DMS 273 (cell line): ENCODE measurements at regions not wholly inside any gene's neighbourhood (a gene's known extent, or its start where the extent isn't known, plus 50 kb on each side); places are given as distances from the start of the nearest gene placed in this dataset.

Experiments
- DNase-seq: peaks from one replicate; lab custom pipeline; 2025; ENCODE audit not compliant: unreplicated experiment; lab: John Stamatoyannopoulos, UW

DNA sequence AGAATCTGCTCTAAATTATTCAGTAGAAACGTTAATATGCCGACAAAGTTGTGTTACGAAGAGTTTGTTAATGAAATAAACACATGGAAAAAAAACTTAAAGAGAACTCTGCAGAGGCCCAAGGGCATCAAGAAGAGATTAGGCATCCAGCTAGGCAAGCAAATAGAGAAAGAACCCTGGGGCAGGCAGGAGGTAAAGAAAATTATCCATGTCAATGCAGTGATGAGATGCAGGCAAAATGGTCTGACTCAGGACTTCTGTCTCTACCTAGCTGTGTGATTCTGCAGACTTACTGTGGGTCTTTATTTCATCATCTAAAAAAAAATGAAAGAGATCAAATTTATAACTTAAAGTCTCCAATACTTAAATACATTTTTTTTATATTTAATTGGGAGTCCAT lies 448.0 kb downstream of the HAO1 start:
- no peak for DNase-seq

DNA sequence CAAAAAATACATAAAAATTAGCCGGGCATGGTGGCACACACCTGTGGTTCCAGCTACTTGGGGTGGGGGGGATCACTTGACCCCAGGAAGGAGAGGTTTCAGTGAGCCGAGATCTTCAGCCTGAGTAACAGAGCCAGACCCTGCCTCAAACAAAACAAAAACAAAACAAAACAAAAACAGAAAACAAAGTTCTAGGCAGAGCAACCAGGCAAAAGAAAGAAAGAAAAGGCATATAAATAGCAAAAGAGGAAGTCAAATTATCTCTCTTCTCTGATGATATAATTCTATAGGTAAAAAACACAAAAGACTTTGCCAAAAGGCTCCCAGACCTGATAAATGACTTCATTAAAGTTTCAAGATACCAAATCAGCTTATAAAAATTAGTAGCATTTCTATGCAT lies 446.9 kb downstream of the HAO1 start:
- DNase-seq, result no peak

DNA sequence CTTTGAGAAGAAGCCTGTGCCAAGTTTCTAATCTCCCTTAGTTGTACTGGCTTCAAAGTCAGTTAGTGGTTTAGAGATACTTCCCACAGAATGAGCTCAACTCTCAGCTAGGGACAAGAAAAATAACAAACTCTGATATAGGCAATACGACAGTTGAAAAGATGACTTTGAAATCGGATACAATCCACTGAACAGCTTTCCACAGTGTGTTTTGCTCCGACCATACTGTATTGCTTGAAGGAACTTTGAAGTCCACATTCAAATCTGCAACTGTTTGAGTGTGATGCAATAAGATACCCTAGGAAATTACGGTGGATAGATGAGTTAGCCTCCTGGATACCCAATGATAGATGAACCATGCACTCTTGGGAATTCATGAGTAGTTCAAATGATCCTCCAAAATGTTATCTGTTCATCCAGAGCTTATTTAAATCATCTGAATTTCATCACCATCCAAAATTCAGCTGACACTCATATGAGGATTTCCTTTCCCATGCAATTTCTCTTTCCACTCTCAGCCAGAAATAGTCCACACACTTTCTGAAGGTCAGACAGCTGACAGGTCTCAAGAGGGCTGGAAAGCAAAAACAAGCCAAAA lies 443.8 kb downstream of the HAO1 start:
- no peak for DNase-seq

DNA sequence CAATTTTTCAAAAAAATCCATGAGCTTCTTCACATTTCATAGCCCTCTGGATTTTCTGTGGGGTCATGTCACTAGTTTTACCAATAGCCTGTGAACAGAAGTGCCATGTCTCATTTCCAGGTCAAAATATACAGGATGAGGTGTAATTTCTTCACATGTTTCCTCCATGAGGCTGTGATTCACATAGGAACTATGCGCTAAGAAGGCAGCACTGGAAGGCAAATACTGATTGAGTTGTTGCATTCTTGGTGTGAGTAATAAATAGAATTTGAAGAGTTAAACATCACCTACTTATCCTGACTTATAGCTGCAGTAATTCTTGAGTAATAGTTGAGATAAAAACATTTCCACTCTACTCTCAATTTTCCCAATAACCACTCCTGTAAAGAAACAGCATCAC lies 442.3 kb downstream of the HAO1 start:
- no peak for DNase-seq

DNA sequence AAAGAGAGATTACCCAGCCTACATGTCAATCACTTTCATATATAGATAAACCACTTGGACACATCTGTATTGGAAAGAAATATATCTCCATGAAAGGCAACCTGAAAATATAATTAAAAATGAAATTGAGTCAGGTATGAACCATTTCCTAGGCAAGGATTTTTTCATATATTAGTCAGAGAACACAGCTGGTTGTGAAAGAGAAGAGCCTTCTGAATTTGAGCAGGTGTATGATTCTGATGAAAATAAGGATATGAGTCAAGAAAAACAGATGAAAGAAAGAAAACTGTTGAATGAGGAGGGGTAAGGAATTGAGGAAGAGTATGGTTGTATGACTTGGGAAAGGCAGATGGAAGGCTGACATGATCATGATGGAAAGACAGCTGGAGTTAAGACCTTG lies 441.1 kb downstream of the HAO1 start:
- DNase-seq, result no peak

DNA sequence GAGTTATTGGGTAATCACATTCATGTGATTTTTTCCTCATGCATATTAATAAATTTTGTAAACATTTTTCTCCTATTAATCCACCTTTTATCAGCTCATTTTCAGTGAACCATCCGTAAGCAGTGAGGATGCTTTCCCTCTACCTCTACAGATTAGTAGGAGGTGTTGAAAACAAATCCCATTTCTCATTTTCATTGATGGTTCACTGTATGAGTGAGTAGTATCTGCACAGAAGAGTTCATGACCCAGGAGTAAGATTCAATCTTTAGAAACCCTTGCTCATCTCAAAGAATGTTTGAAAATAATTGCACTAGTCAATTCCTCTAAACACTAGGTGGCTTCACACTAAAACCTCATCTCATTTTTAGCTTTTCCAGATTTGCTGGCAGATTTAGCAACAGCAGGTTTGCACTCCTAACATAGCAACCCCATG lies 440.0 kb downstream of the HAO1 start:
- DNase-seq, result no peak

DNA sequence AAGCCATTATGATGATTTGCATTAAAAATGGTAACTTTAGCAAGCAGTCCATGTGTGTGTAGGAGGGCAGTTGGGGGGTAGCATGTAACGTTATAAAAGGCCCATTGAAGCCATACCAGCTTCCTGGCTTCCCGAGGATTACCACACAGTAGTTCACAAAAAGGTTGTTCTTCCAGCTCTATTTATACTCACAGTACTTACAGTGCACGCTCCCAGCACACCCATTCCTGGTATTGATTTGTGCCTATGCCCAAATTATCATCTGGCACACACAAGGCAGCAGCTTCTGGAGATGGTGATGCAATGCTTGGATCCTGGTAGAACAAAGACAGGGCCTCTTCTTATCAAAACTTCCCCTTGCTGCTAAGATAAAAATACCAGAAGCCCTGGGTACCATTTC lies 436.8 kb downstream of the HAO1 start:
- no peak for DNase-seq

DNA sequence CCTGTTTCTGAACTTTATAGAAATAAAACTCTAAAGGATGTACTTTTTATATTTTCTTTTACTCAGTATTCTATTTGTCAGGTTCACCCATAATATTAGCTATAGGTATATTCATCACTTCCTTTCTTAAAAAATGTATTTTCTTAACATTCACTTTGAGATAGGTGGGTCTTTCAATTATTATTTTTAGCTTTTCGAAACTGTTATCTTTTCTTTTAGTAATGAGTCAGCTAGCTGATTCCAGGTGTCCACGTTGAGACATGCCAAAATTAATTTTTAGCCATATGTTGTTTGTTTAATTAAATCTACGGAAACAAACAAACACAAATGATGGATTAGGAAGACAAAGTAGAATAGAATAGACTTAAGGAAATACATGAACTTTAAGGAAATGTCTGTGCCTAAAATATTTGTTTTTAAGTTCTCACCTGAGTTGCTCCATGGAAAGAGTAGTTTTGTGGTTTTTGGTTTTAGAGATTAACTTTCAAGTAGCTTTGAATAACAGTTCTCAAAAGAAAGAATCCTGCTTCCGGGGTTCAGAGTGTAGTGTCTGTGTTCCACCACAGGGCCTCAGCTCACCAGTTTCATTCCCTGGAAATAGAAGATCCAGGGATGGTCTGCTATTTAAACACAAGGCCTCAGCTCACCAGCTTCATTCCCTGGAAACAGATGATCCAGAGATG lies 435.0 kb downstream of the HAO1 start:
- no peak for DNase-seq

DNA sequence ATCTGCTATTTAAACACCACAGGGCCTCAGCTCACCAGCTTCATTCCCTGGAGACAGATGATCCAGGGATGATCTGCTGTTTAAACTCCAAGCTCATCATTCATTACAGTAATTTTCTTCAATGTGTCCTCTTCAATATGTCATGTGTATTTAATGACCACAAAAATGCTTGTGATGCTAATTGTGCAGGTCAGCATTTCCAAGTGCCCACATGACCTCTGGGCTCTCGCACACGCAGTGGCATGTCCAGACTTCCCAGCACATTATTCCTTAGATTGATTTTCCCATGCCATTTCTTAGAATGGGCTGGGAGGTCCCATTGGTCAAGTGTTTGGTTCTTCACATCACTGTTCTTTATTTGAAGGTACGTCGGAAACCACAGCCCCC lies 434.4 kb downstream of the HAO1 start:
- DNase-seq, result peak; percentile 2

DNA sequence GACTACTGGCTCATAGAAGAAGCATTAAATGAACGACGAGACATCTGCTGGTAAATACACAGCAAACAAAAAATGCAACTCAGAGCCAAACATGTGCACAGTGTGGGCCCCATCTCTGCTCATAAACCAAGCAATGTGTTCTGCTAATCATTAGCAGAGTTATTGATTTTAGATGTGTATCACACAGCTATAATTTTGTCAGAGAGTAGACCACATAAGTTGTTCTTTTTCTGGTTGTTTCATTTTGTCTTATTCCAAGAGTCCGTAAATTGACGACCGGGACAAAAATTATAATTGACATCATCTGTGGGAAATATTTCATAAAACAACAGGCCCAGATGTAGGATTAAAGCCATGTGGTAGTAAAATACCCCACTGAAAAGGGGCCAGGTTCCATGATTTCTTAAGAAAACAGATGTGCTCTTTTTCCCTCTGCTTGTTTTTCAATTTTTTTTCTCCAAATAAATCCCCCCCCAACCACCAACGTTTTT lies 423.6 kb downstream of the HAO1 start:
- no peak for DNase-seq

DNA sequence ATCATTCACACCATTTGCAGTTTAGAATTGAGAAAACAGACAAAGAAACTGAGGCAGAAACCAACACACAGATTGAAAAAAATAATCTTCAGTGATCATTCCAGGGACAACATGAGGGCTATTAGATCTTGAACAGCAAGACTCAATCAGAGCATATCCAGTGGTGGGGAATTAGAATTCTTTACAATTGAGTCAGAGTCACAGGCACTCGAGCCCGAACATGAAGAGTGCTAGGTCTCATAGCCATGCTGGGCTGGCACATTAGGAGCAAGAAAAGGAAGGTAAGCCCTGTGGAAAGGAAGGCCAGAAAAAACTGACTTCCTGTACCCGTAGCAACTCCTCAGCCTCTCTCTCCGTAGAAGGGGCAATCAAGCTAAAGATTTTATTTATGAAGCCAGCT lies 419.9 kb downstream of the HAO1 start:
- no peak for DNase-seq

DNA sequence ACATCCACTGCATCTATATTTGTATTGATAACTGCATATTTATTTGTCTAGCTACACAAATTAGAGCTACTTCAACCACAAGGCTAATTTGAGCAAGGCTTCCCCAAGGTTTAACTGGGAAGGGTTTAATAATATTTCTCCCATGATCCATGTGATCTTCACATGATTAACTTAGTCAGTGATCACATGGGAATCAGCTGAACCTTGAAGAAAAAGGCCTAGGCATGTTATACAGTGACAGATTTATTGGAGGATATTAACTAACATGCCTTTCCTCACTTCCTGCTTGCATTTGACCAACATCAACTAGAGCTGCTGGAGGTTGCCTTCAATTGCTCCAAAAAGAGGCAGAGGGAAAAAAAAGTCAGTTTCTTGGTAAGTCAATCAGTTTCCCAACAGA lies 417.0 kb downstream of the HAO1 start:
- no peak for DNase-seq

DNA sequence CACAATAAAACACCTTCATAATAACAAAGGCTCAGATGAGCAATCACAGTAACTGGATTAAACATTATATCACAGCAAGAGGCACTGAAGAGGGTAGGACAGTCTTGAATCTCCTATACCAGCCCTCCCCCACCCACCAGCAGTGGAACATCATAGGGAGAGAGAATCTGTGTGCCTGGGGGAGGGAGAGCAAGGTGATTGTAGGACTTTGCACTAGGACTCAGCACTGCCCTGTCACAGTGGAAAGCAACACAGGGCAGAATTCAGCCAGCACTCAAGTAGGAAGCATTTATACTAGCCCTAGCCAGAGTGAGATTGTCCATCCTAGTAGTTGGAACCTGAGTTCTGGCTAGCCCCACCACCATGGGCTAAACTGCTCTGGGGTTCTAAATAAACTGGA lies 400.2 kb downstream of the HAO1 start:
- DNase-seq, result no peak

DNA sequence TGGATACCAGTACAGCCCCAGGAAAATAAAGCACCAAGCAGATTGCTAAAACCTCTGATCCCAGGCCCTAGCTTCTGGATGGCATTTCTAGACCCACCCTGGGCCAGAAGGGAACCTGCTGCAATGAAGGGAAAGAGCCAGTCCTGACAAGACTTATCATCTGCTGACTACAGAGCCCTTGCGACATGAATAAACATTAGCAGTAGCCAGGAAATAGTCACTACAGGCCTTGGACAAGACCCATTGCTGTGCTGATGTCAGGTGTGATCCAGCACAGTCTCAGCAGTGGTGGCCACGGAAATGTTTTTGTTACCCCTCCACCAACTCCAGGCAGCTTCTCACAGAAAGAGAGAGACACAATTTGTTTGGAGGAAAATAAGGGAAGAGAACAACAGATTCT lies 399.3 kb downstream of the HAO1 start:
- no peak for DNase-seq

DNA sequence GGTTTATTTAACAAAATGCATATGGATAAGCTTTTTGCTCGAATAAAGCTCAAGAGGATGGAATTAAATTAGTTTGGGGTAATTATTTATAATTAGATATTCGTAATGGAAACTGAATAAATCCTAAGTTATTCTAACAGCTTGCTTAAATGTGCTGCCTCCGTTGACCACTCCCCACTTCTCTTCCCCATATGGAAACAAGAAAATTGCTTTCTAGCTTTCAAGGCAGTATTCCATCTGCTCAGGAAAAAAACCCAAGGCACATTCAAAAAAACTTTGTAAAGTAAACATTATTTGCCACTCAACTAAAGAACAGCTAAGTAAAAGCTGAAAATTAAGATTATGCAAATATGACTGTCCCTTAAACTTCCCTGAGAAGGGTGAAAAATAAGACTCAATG lies 369.2 kb downstream of the HAO1 start:
- no peak for DNase-seq

DNA sequence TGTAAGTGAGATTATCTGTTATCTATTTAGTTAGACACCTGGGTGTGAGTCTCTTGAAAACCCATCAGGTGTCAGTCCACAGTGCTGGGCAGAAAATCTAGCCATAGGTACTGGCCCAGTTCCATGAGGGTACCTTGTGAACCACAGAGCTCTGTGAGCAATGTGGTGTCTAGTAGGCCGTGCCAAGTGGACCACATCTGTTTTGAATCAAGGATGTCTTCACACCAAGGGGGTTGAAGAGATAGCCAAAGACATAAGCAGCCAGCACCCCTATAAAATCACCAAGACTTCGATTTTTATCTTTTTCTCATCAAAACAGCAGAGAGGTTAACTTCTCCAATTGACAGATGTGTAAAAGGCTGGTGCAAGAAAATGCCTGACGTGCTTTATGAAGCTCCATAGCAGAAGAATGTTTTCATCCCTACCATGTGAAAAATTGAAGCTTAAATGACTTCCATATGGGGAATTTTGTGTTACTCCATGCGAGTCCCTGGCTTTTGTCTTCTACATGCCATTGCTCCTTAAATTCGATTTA lies 368.7 kb downstream of the HAO1 start:
- no peak for DNase-seq

DNA sequence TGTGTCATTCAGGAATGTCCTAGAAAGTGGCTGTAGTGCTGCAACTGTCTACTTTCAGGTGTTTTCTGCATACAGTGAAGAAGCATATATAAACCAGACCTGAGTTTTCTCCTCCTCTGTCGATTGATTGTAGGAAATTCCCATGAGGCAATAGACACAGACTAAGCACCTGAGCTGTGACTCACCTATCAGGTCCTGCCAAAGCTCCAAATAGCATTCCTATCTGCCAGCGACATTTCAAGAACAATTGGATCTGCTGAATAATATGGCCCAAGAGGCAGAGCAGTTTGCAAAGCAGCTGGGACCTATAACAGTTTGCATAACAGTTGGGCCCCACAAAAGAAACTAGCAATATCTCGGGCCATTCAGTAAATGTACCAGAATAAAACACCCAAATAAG lies 360.4 kb downstream of the HAO1 start:
- no peak for DNase-seq

DNA sequence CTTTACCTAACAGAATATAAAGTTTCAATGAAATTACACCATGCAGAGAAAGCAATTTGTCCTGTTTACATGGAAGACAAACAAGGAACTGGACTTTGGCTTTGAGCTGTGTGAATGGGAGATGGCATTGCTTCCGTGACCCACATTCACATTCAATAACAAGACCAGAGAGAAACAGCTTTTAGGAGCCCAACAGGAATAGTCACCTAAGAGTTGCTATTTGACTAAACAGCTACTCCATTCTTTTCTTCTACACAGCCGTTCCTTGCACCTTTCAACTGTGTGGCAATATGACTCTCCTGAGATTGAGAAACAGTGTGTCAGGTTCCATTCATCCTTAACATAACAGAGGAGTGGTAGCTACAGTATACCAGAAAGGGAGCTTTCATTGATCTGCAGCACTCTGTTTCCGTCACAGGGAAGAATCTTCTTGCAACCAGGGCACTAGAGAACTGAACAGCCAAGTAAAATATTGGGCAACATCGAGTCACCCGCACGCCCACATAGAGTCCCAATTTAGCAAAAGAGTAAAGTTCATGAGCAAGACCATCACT lies 355.1 kb downstream of the HAO1 start:
- no peak for DNase-seq

DNA sequence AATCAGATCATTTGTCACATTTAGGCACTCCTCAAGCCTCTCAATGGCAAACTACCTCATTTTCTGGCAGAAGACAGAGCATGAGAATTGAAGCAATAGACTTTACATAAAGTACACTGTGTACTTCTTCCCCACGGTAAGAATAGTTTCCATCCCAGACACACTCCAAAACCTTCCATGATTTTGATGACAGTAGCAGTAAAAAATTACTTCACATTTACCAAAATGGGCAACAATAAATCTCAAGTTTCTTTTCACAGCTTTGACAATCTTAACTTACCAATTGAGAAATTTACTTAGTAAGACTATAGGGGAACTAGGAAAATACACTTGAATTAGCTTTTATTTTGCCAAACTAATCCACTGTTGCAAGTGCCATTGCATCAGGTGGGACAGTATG lies 353.8 kb downstream of the HAO1 start:
- DNase-seq, result no peak

DNA sequence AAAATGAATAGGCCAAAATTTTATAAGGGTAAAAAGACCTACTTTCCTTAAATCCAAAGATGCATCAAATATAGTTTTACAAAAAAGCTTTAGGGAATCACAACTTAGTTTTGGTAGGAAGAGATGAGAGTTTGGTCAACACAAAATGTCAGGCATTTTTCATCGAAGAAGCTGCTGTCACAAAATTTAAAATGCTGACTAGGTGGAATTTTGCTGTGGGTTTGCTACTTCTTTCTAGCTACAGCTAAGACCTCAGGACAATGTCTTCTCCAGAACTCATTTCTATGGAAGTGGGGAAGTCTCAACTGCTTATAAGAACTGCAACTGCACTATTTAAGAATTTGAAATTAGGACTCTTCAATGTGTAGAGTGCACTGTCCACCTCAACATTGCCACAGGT lies 351.1 kb downstream of the HAO1 start:
- DNase-seq, result no peak

DNA sequence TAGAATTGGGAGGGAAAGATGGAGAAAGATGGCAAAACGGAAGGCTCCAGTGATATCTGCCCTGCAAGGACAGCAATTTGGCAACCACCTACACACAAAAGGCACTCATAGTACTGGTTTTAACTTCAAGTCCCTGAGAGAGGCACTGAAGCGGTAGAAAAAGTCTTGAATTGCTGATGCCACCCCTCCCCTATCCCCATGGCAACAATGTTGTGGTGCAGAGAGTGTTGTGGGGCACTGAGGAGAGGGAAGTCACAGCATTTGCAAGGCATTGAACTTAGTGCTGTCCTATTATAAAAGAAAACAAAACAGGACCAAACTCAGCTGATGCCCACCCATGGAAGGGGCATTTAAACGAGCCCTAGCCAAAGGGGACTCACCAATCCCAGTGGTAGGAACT lies 343.7 kb downstream of the HAO1 start:
- no peak for DNase-seq

DNA sequence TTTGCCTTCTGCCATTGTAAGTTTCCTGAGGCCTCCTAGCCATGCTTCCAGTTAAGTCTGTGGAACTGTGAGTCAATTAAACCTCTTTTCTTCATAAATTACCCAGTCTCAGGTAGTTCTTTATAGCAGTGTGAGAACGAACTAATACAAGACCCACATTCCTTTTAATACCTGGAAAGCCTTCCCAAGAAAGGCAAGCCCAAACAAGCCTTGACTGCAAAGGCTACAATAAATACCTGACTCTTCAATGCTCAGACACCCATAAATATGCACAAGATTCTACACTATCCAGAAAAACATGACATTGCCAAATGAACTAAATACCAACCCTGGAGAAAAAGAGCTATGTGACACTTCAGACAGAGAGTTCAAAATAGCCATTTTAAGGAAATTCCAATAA lies 338.8 kb downstream of the HAO1 start:
- DNase-seq, result no peak

DNA sequence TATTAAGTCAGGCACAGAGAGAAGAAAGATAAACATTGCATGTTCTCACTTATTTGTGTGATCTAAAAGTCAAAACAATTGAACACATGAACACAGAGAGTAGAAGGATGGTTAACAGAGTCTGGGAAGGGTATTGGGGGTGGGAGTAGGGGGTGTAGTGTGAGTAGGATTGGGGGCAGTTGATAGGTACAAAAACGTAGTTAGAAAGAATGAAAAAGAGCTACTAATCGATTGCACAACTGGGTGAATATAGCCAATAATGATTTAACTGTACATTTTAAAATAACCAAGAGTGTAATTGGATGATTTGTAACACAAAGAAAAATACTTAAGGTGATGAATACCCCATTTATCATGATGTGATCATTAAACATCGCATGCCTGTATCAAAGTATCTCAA lies 333.3 kb downstream of the HAO1 start:
- DNase-seq, result no peak
